HG03066 (cell line): ENCODE measurements at regions not wholly inside any gene's neighbourhood (a gene's known extent, or its start where the extent isn't known, plus 50 kb on each side); places are given as distances from the start of the nearest gene placed in this dataset.

Source experiments
- ATAC-seq: cut with Tn5 transposase; IDR thresholded peaks from one replicate; pipeline ENCODE4 v1.9.1; 2021; ENCODE audit warnings: low read depth; ENCODE audit not compliant: unreplicated experiment

DNA sequence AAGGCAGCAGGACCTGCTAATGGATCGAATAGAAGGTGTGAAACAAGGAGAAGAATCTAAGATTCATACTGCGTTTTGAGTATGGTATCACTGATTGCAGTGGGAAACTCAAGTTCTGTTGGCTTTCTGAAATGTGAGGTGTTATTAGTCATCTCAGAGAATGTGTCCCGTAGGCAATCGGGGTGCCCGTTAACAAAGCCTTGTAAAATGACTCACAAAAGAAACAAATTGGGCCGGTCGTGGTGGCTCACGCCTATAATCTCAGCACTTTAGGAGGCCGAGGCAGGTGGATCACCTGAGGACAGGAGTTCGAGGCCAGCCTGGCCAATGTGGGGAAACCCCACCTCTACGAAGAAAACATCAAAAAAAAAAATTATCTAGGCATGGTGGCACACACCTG is 118.2 kb upstream of the C7orf33 start:
- ATAC-seq, result no peak

DNA sequence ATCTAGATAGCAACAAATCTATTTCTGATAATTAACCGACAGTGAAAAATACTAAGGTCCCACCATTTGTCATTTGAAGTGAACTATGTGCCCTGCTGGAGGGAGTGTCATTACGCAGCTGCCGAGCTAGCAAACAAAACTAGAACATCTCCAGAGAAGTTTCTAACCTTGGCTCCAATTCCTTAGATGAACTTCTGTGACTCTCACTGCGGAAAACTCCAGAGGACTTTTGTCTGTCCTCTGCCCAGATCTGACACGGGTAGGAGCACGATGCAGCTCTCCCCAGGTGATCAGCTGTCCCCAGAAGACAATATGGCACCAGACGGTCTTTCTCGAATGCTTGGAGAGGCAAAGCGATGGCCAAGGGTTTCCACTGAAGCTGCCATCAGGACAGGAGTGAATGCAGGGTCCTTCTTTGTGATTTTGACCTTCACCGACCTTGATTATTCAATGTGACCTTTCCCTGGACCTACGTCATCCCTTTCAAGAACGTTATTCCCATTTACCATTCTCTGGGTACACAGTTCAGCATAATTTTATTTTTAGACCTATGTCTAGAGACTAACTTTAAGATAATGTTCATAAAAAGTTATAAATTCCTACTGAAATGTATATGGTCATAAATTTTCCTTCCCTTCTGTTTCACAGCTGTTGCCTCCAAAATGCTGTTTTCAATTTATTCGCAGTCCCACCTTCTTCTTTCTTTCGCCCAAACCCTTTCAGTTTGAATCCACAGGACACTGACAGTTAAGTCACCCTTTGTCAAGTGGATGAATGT is 116.7 kb upstream of the C7orf33 start:
- no peak for ATAC-seq

- no peak for ATAC-seq
Observed at GRCh38 chr7:148474481-148475025, 116.0 kb upstream of the C7orf33 start.

GRCh38 chr7:148478551-148478950 is 112.0 kb upstream of the C7orf33 start:
- ATAC-seq, result no peak

DNA sequence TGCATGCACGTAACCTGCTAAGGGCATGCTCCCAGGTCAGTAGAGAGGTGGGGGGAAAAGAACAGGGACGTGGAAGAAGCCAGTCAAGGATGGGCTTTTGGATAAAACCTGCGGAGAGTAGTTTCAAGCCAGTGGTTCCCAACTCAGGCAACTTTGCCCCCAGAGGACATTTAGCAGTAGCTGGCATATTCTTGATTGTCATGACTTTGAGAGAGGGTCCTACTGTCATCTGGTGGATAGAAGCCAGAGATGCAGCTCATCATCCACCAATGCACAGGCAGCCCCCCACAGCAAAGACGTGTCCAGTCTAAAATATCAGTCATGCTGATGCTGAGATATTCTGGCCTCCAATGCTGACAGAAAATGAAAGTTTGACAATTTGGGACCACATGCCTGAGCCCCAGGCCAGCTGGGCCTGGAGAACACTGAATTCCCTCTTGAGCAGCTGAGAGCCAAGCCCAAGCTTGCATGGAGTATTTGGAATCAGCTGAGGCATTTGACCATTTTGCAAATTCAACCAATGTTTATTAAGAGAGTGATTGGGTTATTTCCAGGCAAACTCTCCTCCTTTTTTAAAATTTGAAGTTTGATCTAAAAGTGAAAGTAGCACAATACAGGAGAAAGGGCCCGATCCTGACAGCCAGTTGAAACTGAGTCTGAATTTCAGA is 110.0 kb upstream of the C7orf33 start:
- no peak for ATAC-seq

DNA sequence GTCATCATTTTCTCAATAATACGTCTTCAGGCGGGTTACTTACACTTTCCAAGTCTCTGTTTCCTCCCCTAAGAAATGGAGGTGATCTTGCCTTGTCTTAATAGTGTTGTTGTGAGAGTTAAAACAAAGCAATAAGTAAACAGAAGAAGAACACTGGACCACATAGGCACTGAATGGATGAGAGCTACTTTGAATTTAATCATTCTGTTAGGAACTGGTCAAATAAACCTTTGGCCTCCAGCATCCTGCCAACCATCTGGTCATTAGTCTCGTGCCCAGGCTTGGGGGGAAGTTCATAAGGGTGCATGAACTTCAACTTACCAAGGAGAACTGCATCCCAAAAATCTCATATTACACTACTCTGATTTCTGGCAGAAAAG is 109.4 kb upstream of the C7orf33 start:
- no peak for ATAC-seq

DNA sequence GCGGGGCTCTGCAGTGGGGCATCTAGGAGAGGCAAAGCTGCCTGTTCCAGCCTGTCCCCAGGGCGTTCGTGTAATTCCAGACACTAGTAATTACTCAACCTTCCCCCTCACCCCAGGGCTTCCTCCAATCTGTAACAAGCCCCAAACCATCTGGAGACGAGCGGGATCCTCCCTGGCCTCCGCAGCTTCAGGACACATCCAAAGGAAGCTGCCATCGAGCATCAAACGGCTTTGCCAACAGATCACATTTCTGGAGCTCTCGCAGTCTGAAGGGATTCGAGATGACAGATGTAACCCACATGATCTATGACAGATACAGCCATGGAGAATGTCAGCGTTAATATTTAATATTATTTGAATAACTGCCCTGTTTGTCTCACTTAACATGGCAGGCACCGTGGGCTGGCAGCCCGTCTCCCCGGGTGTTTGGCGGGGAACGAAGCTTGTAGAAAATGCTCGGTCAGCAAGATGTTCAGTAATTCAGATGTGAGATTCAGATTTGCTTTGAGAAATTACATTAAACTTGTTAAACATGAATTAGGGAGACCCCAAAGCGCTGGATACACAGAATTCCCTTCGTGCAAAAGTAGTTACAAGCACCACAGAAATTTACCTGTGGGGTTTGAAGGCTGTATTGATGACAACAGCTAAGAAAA is 108.5 kb upstream of the C7orf33 start:
- no peak for ATAC-seq

- ATAC-seq, result no peak
Observed at GRCh38 chr7:148483515-148484308, 106.9 kb upstream of the C7orf33 start.

GRCh38 chr7:148484486-148484885 is 106.1 kb upstream of the C7orf33 start:
- ATAC-seq, result no peak

DNA sequence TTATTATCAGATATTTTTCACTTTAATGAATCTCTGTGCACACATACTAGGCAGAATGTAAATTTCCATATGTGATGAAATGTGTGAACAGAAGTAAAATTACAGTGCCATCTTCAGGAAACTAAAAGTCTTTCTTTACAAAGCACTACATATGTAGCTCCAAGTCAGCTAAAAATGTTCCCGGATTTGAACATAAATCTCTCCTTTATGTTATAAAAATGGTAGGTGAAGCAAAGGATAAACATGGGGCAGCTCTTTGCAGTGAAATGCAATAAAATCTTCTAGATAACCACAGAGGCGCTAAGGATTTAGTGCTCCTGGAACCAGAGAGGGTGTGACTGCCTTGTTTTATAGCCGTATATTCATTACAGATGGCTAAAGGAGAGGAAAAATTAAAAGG is 104.9 kb upstream of the C7orf33 start:
- ATAC-seq, result no peak

DNA sequence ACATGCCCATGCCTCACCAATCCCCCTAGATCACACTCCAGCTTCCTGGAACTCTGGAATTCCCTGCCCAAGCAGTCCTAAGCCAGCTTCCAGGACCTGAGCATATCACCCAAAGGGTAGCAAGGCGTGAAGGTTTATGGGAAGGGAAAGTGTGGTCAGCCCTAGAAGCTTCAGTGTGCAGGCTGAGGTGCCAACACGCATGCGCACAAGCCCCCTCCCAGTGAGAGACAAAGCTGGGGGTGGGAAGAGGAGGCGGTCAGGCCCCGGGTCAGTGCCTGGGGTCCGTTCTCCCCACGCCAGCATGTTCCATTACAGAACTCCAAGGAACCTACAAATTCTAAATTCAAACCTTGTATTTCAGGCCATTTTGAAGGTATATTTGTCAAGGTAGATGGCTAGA is 103.6 kb upstream of the C7orf33 start:
- no peak for ATAC-seq

GRCh38 chr7:148487912-148488311 is 102.7 kb upstream of the C7orf33 start:
- no peak for ATAC-seq

DNA sequence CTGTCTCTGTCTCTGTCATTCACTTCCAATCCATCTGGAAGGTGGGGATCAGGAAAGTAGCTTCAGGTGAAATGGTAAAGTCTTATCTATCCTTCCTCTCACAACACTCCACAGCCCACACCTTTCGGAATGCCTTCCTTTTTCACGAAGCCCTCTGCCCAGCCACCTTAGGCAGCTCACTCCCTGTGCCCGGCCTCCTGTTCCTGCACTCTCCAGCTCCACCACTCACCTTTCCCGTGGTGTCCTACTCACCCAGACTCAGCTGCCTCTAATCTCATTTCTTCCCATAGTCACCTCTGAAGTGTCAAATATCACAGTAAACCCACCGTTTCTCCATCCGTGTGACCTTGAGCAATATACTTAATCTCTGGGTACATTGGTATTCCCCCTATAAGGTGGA is 100.9 kb upstream of the C7orf33 start:
- no peak for ATAC-seq

DNA sequence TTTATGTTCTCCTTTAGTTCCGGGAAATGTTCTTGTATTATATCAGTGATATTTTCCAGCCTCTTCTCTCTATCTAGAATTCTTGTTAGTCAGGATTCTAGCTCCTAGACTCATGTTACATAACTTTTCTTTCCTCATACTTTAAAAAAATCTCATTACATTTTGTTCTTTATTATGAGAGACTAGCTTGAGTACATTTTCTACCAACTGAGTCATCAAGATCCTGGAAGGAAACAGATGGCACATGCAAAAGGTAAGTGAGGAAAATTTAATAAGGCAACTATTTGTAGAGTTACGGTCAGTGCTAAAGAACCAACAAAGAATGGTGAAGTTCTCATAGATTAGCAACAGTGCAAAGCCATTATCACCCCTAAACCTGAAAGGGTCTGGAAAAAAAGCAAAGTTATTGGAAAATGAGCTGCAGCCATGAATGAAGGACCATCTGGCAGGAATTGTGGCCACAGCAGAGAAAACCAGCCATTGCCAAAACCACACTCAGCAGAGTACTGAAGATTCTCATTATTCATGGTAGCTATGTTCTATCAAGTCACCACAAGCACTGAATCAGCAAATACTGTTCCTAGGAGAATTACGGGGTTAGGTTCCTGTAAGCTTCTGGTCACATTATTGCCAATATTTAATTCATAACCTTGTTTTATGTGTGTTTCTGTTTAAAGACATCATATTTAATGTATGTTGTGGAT is 98.3 kb upstream of the C7orf33 start:
- no peak for ATAC-seq

- no peak for ATAC-seq
Observed at GRCh38 chr7:148495605-148496004, 95.0 kb upstream of the C7orf33 start.

GRCh38 chr7:148500978-148501377 is 89.6 kb upstream of the C7orf33 start:
- no peak for ATAC-seq

DNA sequence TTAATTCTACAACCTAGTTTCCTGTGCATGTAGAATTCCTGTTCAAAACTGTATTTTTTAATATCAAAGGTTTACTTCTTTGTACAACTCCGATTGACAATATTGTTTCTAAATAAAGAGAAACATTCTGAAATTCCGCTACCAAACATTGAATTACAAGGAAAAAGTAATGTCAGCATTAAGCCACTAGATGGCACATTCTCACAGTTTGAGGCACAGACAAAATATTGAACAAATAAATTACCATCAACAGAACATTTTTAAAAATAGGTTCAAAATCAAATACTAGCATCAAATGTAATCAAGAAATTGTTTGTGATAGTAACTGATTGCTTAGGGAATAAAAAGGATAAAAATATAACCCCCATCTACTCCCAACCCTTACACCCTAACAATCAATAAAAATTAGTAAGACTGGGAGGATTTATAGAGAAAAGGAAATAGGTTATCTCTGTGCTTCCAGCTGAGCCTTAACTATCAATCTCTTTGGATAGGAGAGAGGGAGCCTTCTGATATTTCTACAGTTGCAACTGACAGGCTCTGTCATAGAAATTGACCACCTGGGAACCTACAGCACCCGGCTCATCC is 86.6 kb upstream of the C7orf33 start:
- no peak for ATAC-seq

GRCh38 chr7:148505645-148506375 is 84.8 kb upstream of the C7orf33 start:
- ATAC-seq, result no peak

DNA sequence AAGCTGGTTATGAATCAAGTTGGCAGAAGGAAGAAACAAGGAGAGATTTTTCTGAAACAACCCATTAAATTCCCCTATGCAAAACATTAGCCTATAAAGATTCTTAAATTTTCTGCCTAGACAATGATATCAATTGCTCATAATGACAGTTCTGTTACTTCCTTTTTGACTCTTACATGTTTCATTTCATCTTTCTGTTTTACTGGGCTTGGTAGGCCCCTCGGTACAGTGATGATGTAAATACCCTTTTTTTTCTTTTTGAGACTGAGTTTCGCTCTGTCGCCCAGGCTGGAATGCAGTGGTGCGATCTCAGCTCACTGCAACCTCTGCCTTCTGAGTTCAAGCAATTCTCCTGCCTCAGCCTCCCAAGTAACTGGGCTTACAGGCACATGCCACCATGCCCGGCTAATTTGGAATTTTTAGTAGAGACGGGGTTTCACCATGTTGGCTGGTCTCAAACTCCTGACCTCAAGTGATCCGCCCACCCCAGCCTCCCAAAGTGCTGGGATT is 83.4 kb upstream of the C7orf33 start:
- ATAC-seq, result peak; percentile 96
